Heart left ventricle (tissue), 13 donors: ENCODE measurements at regions not wholly inside any gene's neighbourhood (a gene's known extent, or its start where the extent isn't known, plus 50 kb on each side); places are given as distances from the start of the nearest gene placed in this dataset.

Experiments used
- POLR2A ChIP-seq, 2 donors: fragments of 450-650 bp; IDR thresholded peaks; one replicate each; pipeline ENCODE4 v1.6.1; 2017; ENCODE audit warnings: antibody characterized with exemption in 2 of 2, mild to moderate bottlenecking in 2 of 2, moderate library complexity in 2 of 2
- TF ChIP-seq, protein P1 (sequence below), 12 donors: fragments of 200-600 bp; sonication (generic) in 4 of 12; IDR thresholded peaks; one replicate each; pipeline versions ENCODE4 v1.5.0 to v1.8.0; 2018 to 2022; ENCODE audit warnings: antibody characterized with exemption in 12 of 12, mild to moderate bottlenecking in 5 of 12
- donor health status: ischemic (EF 13 %, LVEDD 7.1; RV severe dilation, severe dysfunction).
- donor health status: DM: no; HTN: yes; CAD: no.
- donor health status: DM: no; HTN: no; CAD: no.
- donor health status: ischemic (EF 25% LVEDD 6.9; RV normal size, moderate dysfunction).
- donor health status: ischemic (EF 25% LVEDD 5.7; RV mildly dilated, moderate dysfunction).
- donor health status: ischemic (EF 35%, LVEDD 5.7; RV mildly dilated, moderate dysfunction).
- donor health status: nonischemic (EF 11% LVEDD 7.7; RV severe dilation, severe dysfunction).
- donor health status: DM: yes; HTN: yes; CAD: no.
- donor health status: PGD.
- donor health status: ischemic (EF 29% LVEDD 5.4; RV normal size, mild dysfunction).
- donor health status: nonischemic (EF 23%, LVEDD 6.1; RV moderate dilation, normal function).

GRCh38 chrX:116732214-116732613, 269.4 kb upstream of the CT83 start:
- TF ChIP-seq, protein P1, sequence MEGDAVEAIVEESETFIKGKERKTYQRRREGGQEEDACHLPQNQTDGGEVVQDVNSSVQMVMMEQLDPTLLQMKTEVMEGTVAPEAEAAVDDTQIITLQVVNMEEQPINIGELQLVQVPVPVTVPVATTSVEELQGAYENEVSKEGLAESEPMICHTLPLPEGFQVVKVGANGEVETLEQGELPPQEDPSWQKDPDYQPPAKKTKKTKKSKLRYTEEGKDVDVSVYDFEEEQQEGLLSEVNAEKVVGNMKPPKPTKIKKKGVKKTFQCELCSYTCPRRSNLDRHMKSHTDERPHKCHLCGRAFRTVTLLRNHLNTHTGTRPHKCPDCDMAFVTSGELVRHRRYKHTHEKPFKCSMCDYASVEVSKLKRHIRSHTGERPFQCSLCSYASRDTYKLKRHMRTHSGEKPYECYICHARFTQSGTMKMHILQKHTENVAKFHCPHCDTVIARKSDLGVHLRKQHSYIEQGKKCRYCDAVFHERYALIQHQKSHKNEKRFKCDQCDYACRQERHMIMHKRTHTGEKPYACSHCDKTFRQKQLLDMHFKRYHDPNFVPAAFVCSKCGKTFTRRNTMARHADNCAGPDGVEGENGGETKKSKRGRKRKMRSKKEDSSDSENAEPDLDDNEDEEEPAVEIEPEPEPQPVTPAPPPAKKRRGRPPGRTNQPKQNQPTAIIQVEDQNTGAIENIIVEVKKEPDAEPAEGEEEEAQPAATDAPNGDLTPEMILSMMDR (IDR thresholded peaks at IDR 0.05), result no peak
- no peak for TF ChIP-seq POLR2A (IDR thresholded peaks at IDR 0.05)
